ENCODE measurements at regions not wholly inside any gene's neighbourhood (a gene's known extent, or its start where the extent isn't known, plus 50 kb on each side); places are given as distances from the start of the nearest gene placed in this dataset.

DNA sequence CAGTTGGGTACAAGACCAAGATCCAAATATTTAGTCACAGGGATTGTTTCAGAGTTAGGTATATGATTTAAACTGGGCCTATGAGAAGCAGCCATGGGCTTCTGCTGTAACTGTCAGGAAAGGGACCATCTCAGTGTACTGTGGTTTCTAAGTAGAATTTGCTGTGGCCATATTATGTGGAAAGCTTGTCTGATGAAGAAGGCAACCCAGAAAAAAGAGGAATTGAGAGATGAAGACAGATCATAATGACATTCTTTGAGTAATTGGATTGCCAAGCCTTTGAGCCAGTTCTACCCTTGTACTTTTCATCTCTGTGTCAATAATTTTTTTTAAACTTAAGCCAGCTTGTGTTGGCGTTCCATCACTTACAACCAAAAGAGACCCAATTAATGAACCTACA lies 259.6 kb downstream of the NUP35 start:
- TF ChIP-seq CTCF (IDR thresholded peaks at IDR 0.05) = no peak
- TF ChIP-seq EP300 (IDR thresholded peaks at IDR 0.05) = no peak
- no peak for TF ChIP-seq POLR2AphosphoS5 (IDR thresholded peaks at IDR 0.05)
- TF ChIP-seq POLR2A (IDR thresholded peaks at IDR 0.05) = no peak
- Histone ChIP-seq H3K36me3 (no peaks in the 10 kb centered on the region), H3K9me3 (peaks cover 0 to 7% (median 3%) of the 10 kb centered on the region in 4 donors), H3K27ac (no peak overlapping the region), H3K4me3 (no peak overlapping the region), H3K27me3 (no peaks in the 10 kb centered on the region), H3K4me1 (no peaks in the 10 kb centered on the region)
- WGBS, 2 donors = 92 to 95% methylated on average over 1 of the region's 1 CpG
- DNase-seq (no peak), ATAC-seq (ENCODE audit: low FRiP score in 2 of 2) (no peak)

DNA sequence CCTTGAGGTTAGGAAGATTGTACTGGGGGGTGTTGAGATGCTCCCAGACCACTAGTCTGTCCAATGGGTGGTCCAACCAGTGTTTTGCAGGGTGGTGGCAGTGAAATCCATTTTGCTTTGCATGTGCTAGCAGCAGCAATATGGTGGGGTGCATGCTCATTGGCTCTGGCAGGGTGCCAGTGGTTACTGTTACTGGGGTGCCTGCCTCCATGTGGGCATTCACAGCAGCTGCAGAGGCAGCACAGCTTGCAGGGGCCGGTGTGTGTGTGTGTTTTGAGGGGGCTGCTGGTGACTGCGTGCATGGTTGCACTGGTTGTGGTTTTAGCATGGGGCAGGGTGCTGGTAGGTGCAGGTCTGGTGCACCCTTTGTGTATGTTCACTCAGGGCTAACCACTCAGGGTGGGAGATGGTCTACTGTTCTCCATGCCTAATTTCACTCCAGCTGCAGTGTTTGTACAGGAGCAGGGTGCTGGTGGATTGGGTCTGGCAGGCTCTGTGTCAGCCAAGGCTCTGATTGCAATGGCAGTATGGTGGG lies 265.4 kb downstream of the NUP35 start:
- Histone ChIP-seq H3K4me1 (no peaks in the 10 kb centered on the region), H3K27ac (no peak overlapping the region), H3K9me3 (peaks cover 0 to 17% (median 4%) of the 10 kb centered on the region in 4 donors), H3K4me3 (no peak overlapping the region), H3K27me3 (no peaks in the 10 kb centered on the region), H3K36me3 (no peaks in the 10 kb centered on the region)
- 83 to 100% methylated on average over 1 to 2 of the region's 2 CpGs for WGBS, 2 donors
- TF ChIP-seq POLR2A (IDR thresholded peaks at IDR 0.05) = no peak
- DNase-seq (peak in 1 of 2 donors; percentile 23), ATAC-seq (ENCODE audit: low FRiP score in 2 of 2) (peak; percentile 28 to 57)

DNA sequence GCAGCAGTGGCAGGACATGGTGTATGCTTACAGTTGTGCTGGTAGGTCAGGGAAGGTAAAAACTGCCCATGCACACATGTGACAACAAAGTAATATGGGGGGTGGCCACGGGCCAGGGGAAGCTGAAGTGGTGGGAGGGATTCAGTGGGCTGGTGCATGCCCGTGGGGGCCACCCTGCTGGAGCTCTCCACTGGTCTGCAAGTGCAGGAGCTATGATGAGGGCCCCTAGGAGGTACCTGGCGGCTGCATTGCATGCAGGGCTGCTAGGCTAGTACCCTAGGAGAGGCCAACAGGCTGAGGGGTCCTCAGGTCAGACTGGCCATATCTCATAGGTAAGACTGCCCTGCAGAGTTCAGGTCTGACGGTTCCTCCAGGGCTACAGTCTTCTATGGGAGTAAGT lies 265.9 kb downstream of the NUP35 start:
- H3K4me3 ChIP-seq = no peak overlapping the region
- peaks cover 0 to 17% (median 4%) of the 10 kb centered on the region in 4 donors for H3K9me3 ChIP-seq
- 84 to 85% methylated on average over 4 of the region's 4 CpGs for WGBS, 2 donors
- H3K36me3 ChIP-seq = no peaks in the 10 kb centered on the region
- ATAC-seq (ENCODE audit: low FRiP score in 2 of 2) (peak; percentile 15 to 36), DNase-seq (peak in 1 of 2 donors; percentile 8)
- H3K27ac ChIP-seq = no peak overlapping the region
- no peaks in the 10 kb centered on the region for H3K4me1 ChIP-seq
- no peaks in the 10 kb centered on the region for H3K27me3 ChIP-seq
- TF ChIP-seq POLR2AphosphoS5 (IDR thresholded peaks at IDR 0.05) (no peak), EP300 (IDR thresholded peaks at IDR 0.05) (no peak), CTCF (IDR thresholded peaks at IDR 0.05) (no peak), POLR2A (IDR thresholded peaks at IDR 0.05) (no peak)

- TF ChIP-seq EP300 (IDR thresholded peaks at IDR 0.05) = no peak
- TF ChIP-seq POLR2A (IDR thresholded peaks at IDR 0.05) = no peak
- TF ChIP-seq CTCF (IDR thresholded peaks at IDR 0.05) = no peak
- no peak for TF ChIP-seq POLR2AphosphoS5 (IDR thresholded peaks at IDR 0.05)
- Histone ChIP-seq H3K36me3 (no peaks in the 10 kb centered on the region), H3K4me1 (no peaks in the 10 kb centered on the region), H3K27me3 (no peaks in the 10 kb centered on the region), H3K9me3 (peaks cover 0 to 11% (median 0%) of the 10 kb centered on the region in 4 donors), H3K27ac (no peak overlapping the region), H3K4me3 (no peak overlapping the region)
- ATAC-seq (ENCODE audit: low FRiP score in 2 of 2) (no peak), DNase-seq (peak in 1 of 2 donors; percentile 36)
- WGBS, 2 donors = 83 to 90% methylated on average over 1 to 7 of the region's 7 CpGs
Observed at GRCh38 chr2:183404392-183404791, 280.1 kb downstream of the NUP35 start.

GRCh38 chr2:183408562-183408961 lies 284.3 kb downstream of the NUP35 start:
- Histone ChIP-seq H3K27ac (no peak overlapping the region), H3K9me3 (peaks cover 0 to 11% (median 0%) of the 10 kb centered on the region in 4 donors), H3K27me3 (no peaks in the 10 kb centered on the region), H3K36me3 (no peaks in the 10 kb centered on the region), H3K4me3 (no peak overlapping the region), H3K4me1 (no peaks in the 10 kb centered on the region)
- TF ChIP-seq POLR2AphosphoS5 (IDR thresholded peaks at IDR 0.05) = no peak
- no peak for TF ChIP-seq CTCF (IDR thresholded peaks at IDR 0.05)
- no peak for TF ChIP-seq POLR2A (IDR thresholded peaks at IDR 0.05)
- no peak for DNase-seq
- 0% methylated on average over 1 of the region's 1 CpG for WGBS, 2 donors
- no peak for ATAC-seq (ENCODE audit: low FRiP score in 2 of 2)
